Small intestine (tissue), 7 donors: ENCODE measurements at regions not wholly inside any gene's neighbourhood (a gene's known extent, or its start where the extent isn't known, plus 50 kb on each side); places are given as distances from the start of the nearest gene placed in this dataset.

Source experiments
- DNase-seq, 2 donors: peaks; one replicate each; pipeline versions ENCODE4 v3.0.0 to v3.0.0-alpha.2; 2013
- FAIRE-seq: peaks from 2 replicates; lab custom pipeline; 2012; peaks lifted over from hg19 to GRCh38; lab: Jason Lieb, UNC
- H3K27ac ChIP-seq, 3 donors: one replicate each; pipeline ENCODE4 v1.5.1; 2013; ENCODE audit warnings: low read length in 2 of 3, mild to moderate bottlenecking in 2 of 3, control low read depth in 1 of 3, inconsistent platforms in 1 of 3, low read depth in 1 of 3, moderate library complexity in 1 of 3
- H3K27me3 ChIP-seq, 3 donors: one replicate each; pipeline ENCODE4 v1.6.1; 2013; ENCODE audit warnings: low read length in 3 of 3, inconsistent platforms in 1 of 3; ENCODE audit not compliant: control insufficient read depth in 3 of 3, insufficient read depth in 3 of 3
- H3K36me3 ChIP-seq, 3 donors: one replicate each; pipeline ENCODE4 v1.6.1; 2013; ENCODE audit warnings: low read length in 3 of 3, inconsistent platforms in 1 of 3, low read depth in 1 of 3, mild to moderate bottlenecking in 1 of 3, moderate library complexity in 1 of 3; ENCODE audit not compliant: control insufficient read depth in 3 of 3, insufficient read depth in 2 of 3
- H3K4me1 ChIP-seq, 3 donors: one replicate each; pipeline ENCODE4 v1.6.1; 2013; ENCODE audit warnings: low read length in 2 of 3, inconsistent platforms in 1 of 3, low read depth in 1 of 3, mild to moderate bottlenecking in 1 of 3, moderate library complexity in 1 of 3; ENCODE audit not compliant: control insufficient read depth in 3 of 3, insufficient read depth in 2 of 3
- H3K4me3 ChIP-seq, 3 donors: one replicate each; pipeline ENCODE4 v1.5.1; 2013; ENCODE audit warnings: low read length in 3 of 3, control low read depth in 1 of 3, inconsistent platforms in 1 of 3, low read depth in 1 of 3, mild to moderate bottlenecking in 1 of 3, moderate library complexity in 1 of 3
- H3K9me3 ChIP-seq, 2 donors: one replicate each; pipeline ENCODE4 v1.6.1; 2013; ENCODE audit warnings: low read depth in 1 of 2, low read length in 1 of 2; ENCODE audit not compliant: control insufficient read depth in 2 of 2, insufficient read depth in 1 of 2
- WGBS, 3 donors: extraction: QIAGEN DNeasy Blood & Tissue Kit; methylation state at CpG; one replicate each; pipeline ENCODE4 v1.1.7; 2013; 5-methylcytosine and 5-hydroxymethylcytosine counted together
- donor health status: healthy with polysubstance abuse.
- donor health status: control.
- donor health status: control.
- donor health status: Bipolar disorder and iron deficiency.
- donor health status: healthy.

- H3K36me3 ChIP-seq: no peaks in the 10 kb centered on the region
- H3K4me1 ChIP-seq: no peaks in the 10 kb centered on the region
- WGBS, 3 donors: 18 to 31% (median 27%) methylated on average over 5 of the region's 5 CpGs
- H3K27ac ChIP-seq: no peak overlapping the region
- H3K4me3 ChIP-seq: no peak overlapping the region
- FAIRE-seq (no peak), DNase-seq (no peak)
- H3K27me3 ChIP-seq: peaks cover 5 to 23% (median 7%) of the 10 kb centered on the region in 3 donors
- no peaks in the 10 kb centered on the region for H3K9me3 ChIP-seq
These were observed 104.4 kb downstream of the LEPR start for GRCh38 chr1:65524931-65525265.

DNA sequence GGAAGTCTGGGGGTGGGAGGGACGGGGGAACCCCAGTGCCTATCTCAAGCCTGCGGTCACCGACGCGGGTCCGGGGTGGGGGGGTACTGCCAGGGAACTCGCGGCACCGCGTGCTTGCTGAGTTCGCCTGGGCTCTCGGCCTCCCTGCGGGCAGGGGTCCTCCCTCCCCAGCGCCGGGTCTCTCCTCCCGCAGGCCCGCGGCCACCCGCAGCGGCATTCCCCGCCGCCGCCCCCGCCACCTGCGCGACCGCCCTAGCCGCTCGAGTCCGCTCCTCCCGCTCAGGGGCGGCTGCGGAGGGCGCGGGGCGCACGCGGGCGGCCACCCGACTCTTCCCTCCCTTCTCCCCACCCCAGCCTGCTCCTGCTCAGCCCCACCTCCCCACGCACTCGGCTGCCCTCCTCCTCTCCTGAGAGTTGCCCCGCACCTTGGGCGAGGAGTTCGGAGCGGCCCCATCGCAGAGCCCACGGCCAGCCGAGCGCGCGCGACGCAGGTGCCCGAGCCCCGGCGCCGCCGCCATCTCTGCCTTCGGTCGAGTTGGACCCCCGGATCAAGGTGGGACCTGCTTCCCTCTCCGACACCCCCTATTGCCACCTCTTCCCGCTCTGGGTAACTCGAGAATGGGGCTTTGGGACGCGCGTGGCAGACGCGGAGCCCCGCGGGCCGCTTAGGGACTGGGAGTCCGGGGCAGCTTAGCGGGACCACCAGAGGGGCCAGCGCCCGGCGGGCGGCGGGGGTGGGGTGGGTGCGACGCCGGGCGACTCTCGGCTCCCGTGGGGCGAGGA is 105.0 kb downstream of the LEPR start:
- no peak for FAIRE-seq
- WGBS, 3 donors: 3 to 10% (median 4%) methylated on average over 58 to 87 of the region's 87 CpGs
- Histone ChIP-seq H3K27me3 (peaks cover 5 to 23% (median 7%) of the 10 kb centered on the region in 3 donors), H3K27ac (no peak overlapping the region), H3K4me3 (peak overlapping the region in 1 of 3 donors; percentile 16), H3K9me3 (no peaks in the 10 kb centered on the region), H3K36me3 (no peaks in the 10 kb centered on the region), H3K4me1 (no peaks in the 10 kb centered on the region)
- peak in 1 of 2 donors; percentile 31 for DNase-seq

GRCh38 chr1:65526049-65526556 is 105.6 kb downstream of the LEPR start:
- no peak for FAIRE-seq
- H3K4me3 ChIP-seq: no peak overlapping the region
- WGBS, 3 donors: 16 to 31% (median 19%) methylated on average over 10 of the region's 10 CpGs

GRCh38 chr1:65527190-65527589 is 106.7 kb downstream of the LEPR start:
- DNase-seq (no peak), FAIRE-seq (no peak)
- 39 to 48% (median 46%) methylated on average over 3 of the region's 3 CpGs for WGBS, 3 donors
- no peak overlapping the region for H3K4me3 ChIP-seq
- peaks cover 5 to 23% (median 7%) of the 10 kb centered on the region in 3 donors for H3K27me3 ChIP-seq
- H3K9me3 ChIP-seq: no peaks in the 10 kb centered on the region
- H3K36me3 ChIP-seq: no peaks in the 10 kb centered on the region
- no peaks in the 10 kb centered on the region for H3K4me1 ChIP-seq
- H3K27ac ChIP-seq: no peak overlapping the region

More at GRCh38 chr1:65526049-65526556, 105.6 kb downstream of the LEPR start:
- H3K9me3 ChIP-seq: no peaks in the 10 kb centered on the region
- no peak overlapping the region for H3K27ac ChIP-seq
- no peak for DNase-seq
- H3K36me3 ChIP-seq: no peaks in the 10 kb centered on the region
- H3K27me3 ChIP-seq: peaks cover 5 to 23% (median 7%) of the 10 kb centered on the region in 3 donors
- no peaks in the 10 kb centered on the region for H3K4me1 ChIP-seq

- H3K27me3 ChIP-seq: peaks cover 5 to 23% (median 7%) of the 10 kb centered on the region in 3 donors
- DNase-seq (no peak), FAIRE-seq (no peak)
- no peaks in the 10 kb centered on the region for H3K4me1 ChIP-seq
- H3K36me3 ChIP-seq: no peaks in the 10 kb centered on the region
- no peak overlapping the region for H3K4me3 ChIP-seq
- H3K9me3 ChIP-seq: peaks cover 0 to 2% of the 10 kb centered on the region in 2 donors
- 56 to 62% (median 59%) methylated on average over 5 of the region's 5 CpGs for WGBS, 3 donors
- no peak overlapping the region for H3K27ac ChIP-seq
These were observed 107.4 kb downstream of the LEPR start for GRCh38 chr1:65527707-65528503.

DNA sequence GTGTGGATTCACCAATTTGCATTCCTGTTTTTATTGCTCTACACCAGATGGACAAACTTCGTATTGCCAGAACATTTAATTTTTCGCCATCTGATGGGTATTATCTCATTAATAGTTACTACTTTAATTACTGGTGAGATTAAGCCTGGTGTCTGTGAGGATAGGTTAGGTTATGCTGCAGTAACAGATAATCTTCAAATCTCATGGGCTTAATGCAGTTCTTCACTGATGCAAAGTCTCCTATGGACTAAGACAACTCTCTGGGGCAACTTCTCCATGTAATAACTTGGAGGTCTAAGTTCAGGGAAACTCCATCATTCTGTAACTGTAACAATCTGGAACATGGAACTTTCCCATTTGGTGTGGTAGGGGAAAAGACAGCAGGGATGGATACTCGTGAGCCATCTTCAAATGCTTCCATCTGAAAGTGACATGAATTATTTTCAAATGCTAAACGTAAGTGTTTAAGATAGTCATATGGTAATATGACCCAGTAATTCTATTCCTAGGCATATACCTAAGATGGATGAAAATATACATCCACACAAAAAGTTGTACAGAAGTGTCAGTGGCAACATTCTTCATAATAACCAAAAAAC is 111.6 kb downstream of the LEPR start:
- Histone ChIP-seq H3K9me3 (peaks cover 0 to 2% of the 10 kb centered on the region in 2 donors), H3K36me3 (no peaks in the 10 kb centered on the region), H3K4me1 (no peaks in the 10 kb centered on the region), H3K4me3 (no peak overlapping the region), H3K27me3 (no peaks in the 10 kb centered on the region), H3K27ac (no peak overlapping the region)
- FAIRE-seq (no peak), DNase-seq (no peak)
- 68 to 88% (median 72%) methylated on average over 4 of the region's 4 CpGs for WGBS, 3 donors

DNA sequence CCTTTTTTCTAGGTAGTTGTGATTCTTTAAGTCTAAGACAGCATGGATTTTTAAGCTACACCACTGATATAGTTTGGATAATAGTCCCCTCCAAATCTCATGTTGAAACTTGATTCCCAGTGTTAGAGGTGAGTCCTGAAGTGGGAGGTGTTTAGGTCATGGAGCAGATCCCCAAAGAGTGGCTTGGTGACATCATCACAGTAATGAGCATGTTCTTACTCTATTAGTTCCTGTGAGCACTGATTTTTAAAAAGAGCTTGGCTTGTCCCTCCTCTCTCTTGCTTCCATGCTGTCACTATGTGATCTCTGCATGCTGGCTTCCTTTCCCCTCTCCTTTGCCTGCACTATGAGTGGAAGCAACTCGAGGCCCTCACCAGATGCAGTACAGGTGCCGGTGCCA is 115.5 kb downstream of the LEPR start:
- Histone ChIP-seq H3K27ac (no peak overlapping the region), H3K4me1 (no peaks in the 10 kb centered on the region), H3K36me3 (no peaks in the 10 kb centered on the region), H3K27me3 (no peaks in the 10 kb centered on the region), H3K4me3 (no peak overlapping the region), H3K9me3 (peaks cover 0 to 2% of the 10 kb centered on the region in 2 donors)
- WGBS, 3 donors: 81 to 88% (median 87%) methylated on average over 2 of the region's 2 CpGs
- FAIRE-seq: no peak
- no peak for DNase-seq

DNA sequence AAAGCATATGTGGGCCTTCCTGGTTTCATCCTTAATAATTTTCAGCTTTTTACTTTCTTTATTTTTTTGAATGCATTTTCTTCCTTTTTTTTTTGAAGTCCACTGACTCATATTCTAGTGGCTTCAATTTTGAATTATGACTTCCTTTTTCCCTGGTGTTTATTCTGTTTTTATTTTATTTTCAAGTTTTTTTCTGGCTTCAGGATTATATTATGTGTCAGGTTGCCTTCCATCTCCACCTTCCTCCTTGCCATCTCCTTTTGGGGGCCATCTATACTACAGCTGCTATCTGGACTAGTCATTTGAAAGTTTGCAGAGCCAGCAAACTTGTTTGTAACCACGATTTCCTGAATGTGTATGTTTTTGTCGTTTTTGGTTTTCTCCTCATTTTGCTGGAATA is 117.6 kb downstream of the LEPR start:
- Histone ChIP-seq H3K9me3 (no peaks in the 10 kb centered on the region), H3K4me3 (no peak overlapping the region), H3K27ac (no peak overlapping the region), H3K4me1 (no peaks in the 10 kb centered on the region), H3K27me3 (no peaks in the 10 kb centered on the region), H3K36me3 (no peaks in the 10 kb centered on the region)
- FAIRE-seq (no peak), DNase-seq (no peak)
- WGBS, 3 donors: 51 to 81% (median 63%) methylated on average over 2 of the region's 2 CpGs
